ENCODE measurements at regions not wholly inside any gene's neighbourhood (a gene's known extent, or its start where the extent isn't known, plus 50 kb on each side); places are given as distances from the start of the nearest gene placed in this dataset.

- no peak for TF ChIP-seq CTCF (IDR thresholded peaks at IDR 0.05; ENCODE audit: low read depth, low read length)
- TF ChIP-seq POLR2A (IDR thresholded peaks at IDR 0.05; ENCODE audit: extremely low read depth, insufficient read length) = no peak
- TF ChIP-seq MAX (IDR thresholded peaks at IDR 0.05; ENCODE audit: low read depth, low read length) = no peak
- no peak for TF ChIP-seq MYC (IDR thresholded peaks at IDR 0.05; ENCODE audit: low read depth, low read length)
These were observed 350.4 kb downstream of the AMY1C start for GRCh38 chr1:104100115-104100514.
